GM18505 (cell line): ENCODE measurements at regions not wholly inside any gene's neighbourhood (a gene's known extent, or its start where the extent isn't known, plus 50 kb on each side); places are given as distances from the start of the nearest gene placed in this dataset.

Experiments used
- ATAC-seq: cut with Tn5 transposase; IDR thresholded peaks from one replicate; pipeline ENCODE4 v1.9.1; 2021; ENCODE audit not compliant: unreplicated experiment
- POLR2A ChIP-seq: IDR thresholded peaks from 4 replicates; pipeline ENCODE4 v1.6.1; 2011; ENCODE audit warnings: borderline replicate concordance; ENCODE audit not compliant: insufficient read depth, insufficient read length; ENCODE audit errors: extremely low read depth

GRCh38 chr6:165762876-165763275, 99.8 kb upstream of the PDE10A start:
- ATAC-seq = no peak
- TF ChIP-seq POLR2A = no peak

DNA sequence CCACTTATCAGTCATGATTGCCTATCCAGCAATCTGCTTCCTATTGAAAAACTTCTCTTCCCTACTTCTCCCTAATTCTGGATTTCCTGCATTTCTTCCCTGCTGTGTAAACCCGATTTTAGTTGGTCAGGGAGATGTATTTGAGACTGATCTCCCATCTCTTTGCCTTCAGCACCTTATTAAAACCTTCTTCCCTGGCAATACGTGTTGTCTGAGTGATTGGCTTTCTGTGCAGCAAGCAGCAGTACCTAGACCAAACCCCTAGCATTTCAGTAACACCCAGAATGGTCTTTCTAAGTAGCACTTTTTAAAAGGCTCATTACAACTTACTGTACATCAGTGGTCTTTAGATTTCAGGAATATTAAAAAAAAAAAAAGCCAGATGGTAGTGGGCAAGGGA, 99.1 kb upstream of the PDE10A start:
- TF ChIP-seq POLR2A = no peak
- ATAC-seq = no peak

GRCh38 chr6:165760803-165761185, 97.8 kb upstream of the PDE10A start:
- TF ChIP-seq POLR2A = no peak
- no peak for ATAC-seq

DNA sequence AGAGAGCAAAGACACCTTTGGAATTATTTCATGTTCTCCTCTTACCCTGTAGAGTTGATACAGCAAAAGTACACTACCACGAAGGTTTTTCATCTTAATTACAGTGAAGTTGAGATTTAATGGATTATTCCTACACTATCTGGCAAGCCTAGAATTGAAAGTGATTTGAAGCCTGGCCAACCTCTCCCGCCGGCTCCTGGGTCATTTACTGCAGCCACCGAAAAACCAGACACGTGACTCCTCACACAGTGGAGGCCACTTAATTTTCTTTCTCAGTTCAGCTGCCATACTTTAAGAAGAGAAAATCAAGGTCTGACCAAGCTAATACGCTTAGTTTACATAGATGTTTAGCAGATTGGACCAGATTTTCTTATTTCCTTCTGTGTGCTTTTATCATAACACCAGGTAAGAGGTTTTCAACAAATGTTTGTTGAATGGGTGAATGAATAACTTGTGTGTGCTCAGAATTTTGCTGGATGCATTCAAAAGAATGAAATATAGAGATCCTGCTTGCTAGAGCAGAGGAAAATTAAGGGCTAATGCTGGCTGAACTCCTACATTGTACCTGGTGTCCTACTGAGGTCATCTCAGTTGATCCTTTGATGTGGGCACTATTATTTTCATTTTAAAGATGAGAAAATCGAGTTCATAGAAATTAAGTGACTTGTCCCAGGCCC, 97.2 kb upstream of the PDE10A start:
- no peak for TF ChIP-seq POLR2A
- no peak for ATAC-seq

GRCh38 chr6:165758441-165758840, 95.4 kb upstream of the PDE10A start:
- no peak for TF ChIP-seq POLR2A
- ATAC-seq = no peak

- no peak for ATAC-seq
- TF ChIP-seq POLR2A = no peak
Measured at GRCh38 chr6:165755583-165755982, 92.5 kb upstream of the PDE10A start.

DNA sequence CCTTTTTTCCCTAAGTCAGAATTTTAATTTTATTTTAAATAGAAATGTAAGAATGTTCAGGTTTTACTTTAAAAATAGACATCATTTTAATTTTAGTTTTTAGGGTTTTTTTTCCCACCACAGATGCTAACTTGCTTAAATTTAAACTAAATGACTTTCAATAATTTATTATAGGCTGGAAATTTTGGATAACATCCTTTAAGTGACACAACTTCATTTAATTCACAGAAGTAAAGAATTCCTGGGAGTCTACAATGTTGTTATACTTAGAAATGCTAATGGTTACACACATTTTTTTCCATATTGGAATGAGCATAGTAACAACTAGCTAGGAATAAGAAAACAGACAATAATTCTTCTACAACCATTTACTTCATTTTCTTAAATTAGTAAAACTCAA, 90.5 kb upstream of the PDE10A start:
- ATAC-seq = no peak
- TF ChIP-seq POLR2A = no peak

DNA sequence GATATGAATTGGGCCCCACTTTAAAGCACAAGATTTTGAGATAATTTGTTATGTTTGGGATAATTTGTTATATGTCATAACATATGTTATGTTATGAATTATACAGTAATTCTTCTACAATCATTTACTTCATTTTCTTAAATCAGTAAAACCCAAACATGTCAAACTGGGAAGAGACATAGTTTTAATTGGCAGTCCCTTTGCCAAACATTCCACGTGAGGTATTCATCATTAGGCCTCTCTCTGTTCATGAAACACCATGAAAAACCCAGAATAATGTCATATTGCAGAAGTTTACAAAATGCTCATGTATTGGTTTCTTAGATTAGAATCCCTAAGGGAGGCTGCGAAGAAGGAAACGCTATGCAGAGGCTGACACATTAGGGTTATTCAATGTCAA, 89.4 kb upstream of the PDE10A start:
- TF ChIP-seq POLR2A = no peak
- ATAC-seq = no peak

DNA sequence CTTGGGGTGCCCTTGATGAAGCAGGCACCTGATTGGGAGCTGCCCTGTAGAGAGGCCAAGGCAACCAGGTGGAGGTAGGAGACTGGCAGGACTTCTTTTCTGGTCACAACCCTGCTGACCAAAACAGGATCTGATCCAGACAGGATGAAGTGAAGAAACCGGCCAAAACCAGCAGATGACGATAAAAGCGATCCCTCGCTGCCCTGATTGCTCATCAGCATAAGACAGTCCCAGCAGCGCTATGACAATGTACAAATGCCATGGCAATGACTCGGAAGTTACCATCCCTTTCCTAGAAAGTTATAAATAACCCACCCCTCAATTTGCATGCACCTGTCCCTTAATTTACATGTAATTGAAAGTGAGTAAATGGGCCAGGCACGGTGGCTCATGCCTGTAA, 88.4 kb upstream of the PDE10A start:
- TF ChIP-seq POLR2A = no peak
- ATAC-seq = no peak

GRCh38 chr6:165749163-165749562, 86.1 kb upstream of the PDE10A start:
- TF ChIP-seq POLR2A = no peak
- no peak for ATAC-seq

DNA sequence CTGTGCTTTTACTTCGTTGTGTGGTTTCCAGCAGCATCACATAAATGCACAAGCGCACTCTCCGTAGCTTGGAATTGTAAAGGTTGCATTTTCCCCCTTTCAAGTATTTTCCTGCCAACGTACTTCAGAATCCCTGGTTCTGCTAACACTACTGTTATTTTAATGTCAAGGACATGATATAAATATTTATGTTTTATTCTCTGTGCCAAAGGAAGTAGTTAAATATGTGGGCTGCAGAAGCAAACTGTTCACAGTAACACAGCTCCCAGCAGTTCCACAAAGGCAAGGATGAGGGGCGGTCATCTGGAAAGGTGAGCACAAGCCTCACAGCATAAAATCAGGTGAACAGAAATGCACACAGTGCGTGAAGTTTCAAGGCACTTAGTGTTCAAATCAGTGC, 85.3 kb upstream of the PDE10A start:
- no peak for ATAC-seq
- no peak for TF ChIP-seq POLR2A

- ATAC-seq = no peak
- TF ChIP-seq POLR2A = no peak
Measured at GRCh38 chr6:165747963-165748362, 84.9 kb upstream of the PDE10A start.

GRCh38 chr6:165746331-165746730, 83.3 kb upstream of the PDE10A start:
- TF ChIP-seq POLR2A = no peak
- no peak for ATAC-seq

GRCh38 chr6:165745492-165745891, 82.5 kb upstream of the PDE10A start:
- ATAC-seq = no peak
- no peak for TF ChIP-seq POLR2A
